Skeletal muscle cell (primary cell): ENCODE measurements at regions not wholly inside any gene's neighbourhood (a gene's known extent, or its start where the extent isn't known, plus 50 kb on each side); places are given as distances from the start of the nearest gene placed in this dataset.
A peak's percentile ranks its signal among the peaks of the same experiment; 100 is the strongest.
"Not testable (repeated sequence)": the region's sequence is repeated elsewhere in the genome, so short reads cannot be mapped to it uniquely, and the experiment has no call there.

Experiments used
- DNase-seq: peaks from one replicate; pipeline ENCODE4 v3.0.0-alpha.2; 2010; ENCODE audit warnings: low read depth
- H3K4me3 ChIP-seq: 2 replicates; pipeline ENCODE4 v1.5.1; 2011; ENCODE audit warnings: low read depth, mild to moderate bottlenecking, control low read depth, low read length, moderate library complexity

DNA sequence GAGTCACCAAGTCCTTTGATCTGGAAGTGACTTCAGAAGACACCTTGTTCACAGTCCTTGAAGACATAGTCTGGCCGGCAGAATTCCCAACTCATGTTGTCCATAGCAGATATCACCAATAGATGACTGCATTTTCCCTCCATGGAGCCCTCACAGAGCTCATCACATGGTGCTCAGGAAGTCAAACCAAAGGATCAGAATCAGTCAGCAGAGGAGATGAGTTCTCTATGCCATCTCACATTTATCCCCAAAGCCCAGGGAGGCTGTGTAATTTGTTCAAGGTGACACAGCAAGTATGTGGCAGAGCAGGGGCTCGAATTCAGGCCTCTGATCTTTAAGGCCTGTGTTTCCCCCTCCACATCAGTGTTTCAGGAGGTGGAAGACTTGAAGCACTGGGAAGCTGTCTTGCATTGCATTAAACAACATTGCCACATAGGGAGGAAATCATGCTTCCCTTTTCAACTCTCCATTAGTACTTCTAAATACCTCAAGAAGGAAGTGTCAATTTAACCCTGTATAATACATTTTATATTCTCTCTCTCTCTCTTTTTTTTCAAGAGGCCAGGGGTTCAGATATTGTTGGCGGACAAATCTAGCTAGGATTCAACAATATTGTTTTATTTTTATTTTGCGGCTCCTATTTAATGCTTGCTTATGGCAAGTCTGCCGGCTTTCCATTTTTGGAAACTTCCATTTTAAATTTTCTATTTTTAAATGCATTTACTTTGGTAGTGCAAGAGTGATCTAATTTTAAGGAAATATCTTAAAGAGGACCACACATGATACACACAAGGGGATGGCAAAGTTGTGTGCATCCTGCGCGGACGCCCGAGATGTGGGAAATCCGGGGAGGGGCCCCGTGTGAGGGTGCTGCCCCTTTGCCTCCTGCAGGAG, 61.9 kb downstream of the NPIPB5 start:
- not testable (repeated sequence) for DNase-seq

DNA sequence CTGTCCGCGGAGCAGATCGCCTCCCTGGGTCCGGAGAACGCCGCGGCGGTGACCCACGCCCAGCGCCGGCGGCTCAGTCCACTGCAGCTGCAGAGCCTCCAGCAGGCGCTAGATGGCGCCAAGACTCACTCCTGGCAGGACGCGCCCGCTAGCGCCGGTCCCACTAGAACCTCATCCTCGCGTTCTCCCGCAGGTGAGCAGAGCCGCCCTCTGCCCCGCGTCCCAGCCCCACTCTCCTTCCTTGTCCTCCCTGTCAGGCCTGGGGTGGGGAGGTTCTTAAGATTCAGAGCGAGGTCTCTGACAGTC, 62.5 kb downstream of the NPIPB5 start:
- not testable (repeated sequence) for DNase-seq, H3K4me3 ChIP-seq

More for the DNA sequence above, 61.9 kb downstream of the NPIPB5 start:
- H3K4me3 ChIP-seq: not testable (repeated sequence)

- DNase-seq, H3K4me3 ChIP-seq: not testable (repeated sequence)
Observed at GRCh38 chr16:22576506-22576905, 65.8 kb downstream of the NPIPB5 start.

- H3K4me3 ChIP-seq, DNase-seq: not testable (repeated sequence)
Observed at GRCh38 chr16:22583195-22583594, 72.5 kb downstream of the NPIPB5 start.

DNA sequence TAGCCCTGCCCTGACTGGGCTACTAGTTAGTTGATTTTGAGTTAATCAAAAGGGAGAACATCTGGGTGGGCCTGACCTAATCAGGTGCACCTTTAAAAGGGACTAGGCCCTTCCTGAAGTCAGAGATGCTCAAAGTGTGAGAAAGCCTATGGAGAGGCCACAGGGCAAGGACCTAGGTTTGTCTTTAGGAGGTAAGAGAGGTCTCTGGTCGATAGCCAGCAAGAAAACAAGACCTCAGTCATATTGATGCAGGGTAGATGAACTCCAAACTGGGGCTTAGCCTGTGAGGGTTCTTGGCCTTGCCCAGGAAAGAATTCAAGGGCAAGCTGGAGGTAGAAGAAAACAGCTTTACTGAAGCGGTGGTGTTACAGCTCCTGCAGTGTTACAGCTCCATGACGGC, 73.8 kb downstream of the NPIPB5 start:
- not testable (repeated sequence) for DNase-seq, H3K4me3 ChIP-seq

DNA sequence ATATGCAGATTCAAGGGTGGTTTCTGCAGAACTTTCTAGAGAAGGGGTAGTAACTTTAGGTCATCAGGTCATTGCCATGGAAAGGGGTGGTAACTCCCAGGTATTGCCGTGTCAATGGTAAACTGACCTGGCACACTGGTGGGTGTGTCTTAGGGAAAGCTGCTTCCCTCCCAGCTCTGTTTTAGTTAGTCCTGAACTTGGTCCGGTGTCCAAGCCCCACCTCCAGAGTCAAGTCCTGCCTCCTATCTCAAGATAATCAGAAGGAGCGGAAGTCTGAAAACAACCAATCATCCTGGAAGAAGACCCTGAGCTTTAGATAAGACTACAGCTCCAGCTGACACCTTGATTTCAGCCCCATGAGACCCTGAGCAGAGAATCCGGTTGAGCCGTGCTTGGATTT, 74.2 kb downstream of the NPIPB5 start:
- not testable (repeated sequence) for DNase-seq, H3K4me3 ChIP-seq

DNA sequence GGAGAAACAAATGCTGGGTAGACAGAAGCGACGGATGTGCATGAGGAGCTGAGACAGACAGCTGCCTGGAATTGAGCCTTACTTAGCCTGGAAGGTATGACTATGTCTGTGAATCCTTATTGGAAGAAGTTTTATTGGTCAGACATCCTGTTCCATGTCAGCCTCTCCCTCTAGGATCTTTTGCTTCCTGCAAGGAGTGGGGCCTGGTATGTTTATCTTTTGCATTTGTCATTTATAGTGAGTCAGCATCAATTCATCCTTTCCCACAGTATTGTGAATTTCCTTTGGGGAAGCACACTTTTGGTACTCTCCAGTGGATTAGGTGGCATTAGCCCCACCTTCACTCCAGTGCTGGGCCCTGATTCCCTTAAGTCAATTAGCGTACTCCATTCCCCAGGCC, 74.7 kb downstream of the NPIPB5 start:
- DNase-seq: peak; percentile 42
- H3K4me3 ChIP-seq: not testable (repeated sequence)

- H3K4me3 ChIP-seq, DNase-seq: not testable (repeated sequence)
Observed at GRCh38 chr16:22586732-22587131, 76.0 kb downstream of the NPIPB5 start.

DNA sequence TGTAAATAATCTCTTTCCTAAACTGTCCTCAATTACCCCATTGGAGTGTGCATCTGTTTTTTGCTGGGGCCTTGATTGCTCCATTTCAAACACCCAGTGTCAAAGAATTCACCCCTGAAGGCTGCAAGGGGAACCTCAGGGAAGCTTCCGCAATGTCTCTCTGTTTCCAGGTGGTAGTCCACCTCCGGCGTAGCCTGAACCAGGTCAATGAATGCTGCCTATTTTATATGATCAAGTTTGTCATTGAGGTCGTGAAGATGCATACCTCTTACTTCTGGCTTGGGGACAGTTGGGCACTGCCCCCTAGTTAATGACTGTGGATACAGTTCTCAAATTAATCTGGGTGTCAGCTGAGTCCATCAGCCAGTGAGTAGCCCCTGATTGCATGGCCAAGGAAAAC, 79.1 kb downstream of the NPIPB5 start:
- H3K4me3 ChIP-seq, DNase-seq: not testable (repeated sequence)

DNA sequence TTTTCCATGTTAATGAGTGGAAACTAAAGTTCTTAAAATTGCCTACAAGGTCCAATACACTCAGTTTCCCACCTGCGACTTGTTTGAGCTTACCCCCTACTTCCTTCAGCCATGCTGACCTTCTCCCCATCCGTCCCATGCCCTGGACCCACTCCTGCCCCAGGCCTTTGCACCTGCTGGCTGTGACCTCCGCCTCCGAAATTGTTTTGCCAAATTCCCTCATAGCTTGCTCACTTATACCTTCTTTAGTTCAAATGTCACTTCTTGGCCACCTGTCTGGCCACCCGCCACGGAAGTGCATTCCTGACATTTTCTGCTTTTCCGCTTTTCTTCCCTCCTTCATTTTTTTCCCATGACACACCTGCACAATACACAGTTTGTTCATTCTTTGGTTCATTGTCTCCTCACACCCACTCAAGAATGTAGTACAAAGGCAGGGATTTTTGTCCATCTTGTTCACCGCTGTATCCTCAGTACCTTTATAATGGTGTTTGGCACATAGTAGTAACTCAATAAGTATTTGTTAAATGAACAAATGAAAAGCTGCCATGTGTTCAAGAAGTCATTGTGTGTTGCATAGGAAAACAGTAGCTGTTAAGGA, 85.9 kb downstream of the NPIPB5 start:
- not testable (repeated sequence) for H3K4me3 ChIP-seq, DNase-seq

GRCh38 chr16:22603744-22604143, 93.1 kb downstream of the NPIPB5 start:
- not testable (repeated sequence) for H3K4me3 ChIP-seq, DNase-seq

DNA sequence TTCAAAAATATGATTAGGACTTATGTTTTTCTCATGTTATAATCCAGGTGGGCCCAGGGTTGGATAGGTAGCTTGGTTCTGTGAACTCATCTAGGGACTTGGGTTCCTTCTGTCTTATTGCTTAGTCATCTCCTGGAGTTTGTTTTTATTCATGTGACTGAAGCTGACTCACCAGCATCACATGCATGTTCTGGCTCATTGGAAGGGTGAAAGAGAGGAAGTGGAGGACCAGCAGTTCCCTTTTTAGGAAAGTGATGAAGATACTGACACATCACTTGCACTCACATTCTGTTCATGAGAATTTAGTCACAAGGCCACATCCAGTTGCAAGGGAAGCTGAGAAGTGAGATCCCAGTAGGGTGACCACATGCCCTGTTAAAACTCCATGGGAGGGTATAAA, 95.9 kb downstream of the NPIPB5 start:
- H3K4me3 ChIP-seq, DNase-seq: not testable (repeated sequence)

GRCh38 chr16:22609798-22610197, 99.1 kb downstream of the NPIPB5 start:
- H3K4me3 ChIP-seq, DNase-seq: not testable (repeated sequence)

GRCh38 chr16:22611128-22611527, 100.4 kb downstream of the NPIPB5 start:
- not testable (repeated sequence) for H3K4me3 ChIP-seq, DNase-seq

DNA sequence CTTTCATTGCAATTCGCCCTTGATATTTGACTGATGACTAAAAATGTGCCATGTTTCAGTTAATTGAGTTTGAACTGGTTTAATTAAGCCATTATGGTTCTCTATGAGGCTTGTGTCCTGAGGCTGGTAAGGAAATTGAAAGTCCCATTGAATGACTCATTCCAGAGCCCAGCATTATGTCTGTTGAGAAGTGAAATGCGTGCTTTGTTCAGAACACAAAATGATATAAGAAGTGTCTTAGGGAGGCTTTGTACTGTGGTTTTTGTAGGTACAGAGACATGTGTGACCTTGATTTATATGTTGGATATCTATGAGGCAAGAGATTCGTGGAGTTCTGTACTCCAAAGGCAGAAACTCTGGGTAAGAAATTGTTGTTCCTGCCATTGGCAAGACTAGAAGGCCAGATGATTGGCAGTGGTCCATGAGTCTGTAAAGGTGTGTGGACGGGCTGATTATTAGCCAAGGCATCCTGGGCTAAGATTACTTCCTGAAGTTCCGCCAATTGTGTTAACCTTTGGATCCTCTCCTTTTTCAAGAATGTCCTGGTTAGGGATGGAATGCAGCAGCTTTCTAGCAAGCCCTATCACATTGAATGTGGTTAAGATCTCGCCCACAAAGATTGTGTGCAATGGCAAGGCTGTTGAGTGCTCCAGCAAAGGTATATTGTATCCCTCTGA, 103.7 kb downstream of the NPIPB5 start:
- DNase-seq: peak; percentile 7

GRCh38 chr16:22618842-22619241, 108.2 kb downstream of the NPIPB5 start:
- H3K4me3 ChIP-seq: no peak overlapping the region
- no peak for DNase-seq

More for the DNA sequence above, 103.7 kb downstream of the NPIPB5 start:
- no peak overlapping the region for H3K4me3 ChIP-seq

- no peak for DNase-seq
- H3K4me3 ChIP-seq: no peak overlapping the region
Observed at GRCh38 chr16:22621586-22622155, 111.0 kb downstream of the NPIPB5 start.

DNA sequence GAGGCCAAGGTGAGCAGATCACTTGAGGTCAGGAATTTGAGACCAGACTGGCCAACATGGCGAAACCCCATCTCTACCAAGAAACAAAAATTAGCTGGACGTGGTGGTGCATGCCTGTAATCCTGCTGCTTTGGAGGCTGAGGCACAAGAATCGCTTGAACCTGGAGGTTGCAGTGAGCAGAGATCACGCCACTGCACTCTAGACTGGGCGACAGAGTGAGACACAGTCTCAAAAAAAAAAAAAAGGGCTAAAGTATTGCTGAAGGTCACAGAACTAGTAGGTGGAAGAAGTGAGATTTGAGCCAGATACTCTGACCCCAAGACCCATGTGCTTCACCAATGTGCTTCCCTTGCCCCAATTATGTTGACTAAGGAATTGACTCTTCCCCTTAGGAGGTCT, 112.0 kb downstream of the NPIPB5 start:
- DNase-seq: no peak
- no peak overlapping the region for H3K4me3 ChIP-seq

- DNase-seq: peak; percentile 41
- no peak overlapping the region for H3K4me3 ChIP-seq
Observed at GRCh38 chr16:22623351-22623781, 112.7 kb downstream of the NPIPB5 start.
